ENCODE measurements at regions not wholly inside any gene's neighbourhood (a gene's known extent, or its start where the extent isn't known, plus 50 kb on each side); places are given as distances from the start of the nearest gene placed in this dataset.
"Not testable (repeated sequence)": the region's sequence is repeated elsewhere in the genome, so short reads cannot be mapped to it uniquely, and the experiment has no call there.

DNA sequence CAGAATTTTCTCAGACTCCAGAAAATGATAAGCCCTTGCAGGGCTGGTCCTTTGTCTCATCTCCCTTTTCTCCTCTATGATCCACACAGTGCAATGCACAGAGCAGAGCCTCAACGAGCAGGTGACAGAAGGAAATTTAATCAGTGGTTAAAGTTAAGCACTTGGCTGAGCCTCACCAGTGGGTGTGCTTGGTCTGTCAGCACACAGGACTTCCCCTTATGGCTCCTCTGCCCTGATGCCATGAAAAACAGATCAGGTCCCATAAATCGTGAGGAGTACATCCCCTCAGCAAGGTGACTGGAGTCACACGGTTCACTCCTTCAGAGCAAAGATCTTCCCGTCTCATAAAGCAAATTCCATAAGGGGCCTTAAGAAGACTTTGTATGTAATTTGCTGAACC, 818.2 kb downstream of the UQCRFS1 start:
- DNase-seq = no peak

DNA sequence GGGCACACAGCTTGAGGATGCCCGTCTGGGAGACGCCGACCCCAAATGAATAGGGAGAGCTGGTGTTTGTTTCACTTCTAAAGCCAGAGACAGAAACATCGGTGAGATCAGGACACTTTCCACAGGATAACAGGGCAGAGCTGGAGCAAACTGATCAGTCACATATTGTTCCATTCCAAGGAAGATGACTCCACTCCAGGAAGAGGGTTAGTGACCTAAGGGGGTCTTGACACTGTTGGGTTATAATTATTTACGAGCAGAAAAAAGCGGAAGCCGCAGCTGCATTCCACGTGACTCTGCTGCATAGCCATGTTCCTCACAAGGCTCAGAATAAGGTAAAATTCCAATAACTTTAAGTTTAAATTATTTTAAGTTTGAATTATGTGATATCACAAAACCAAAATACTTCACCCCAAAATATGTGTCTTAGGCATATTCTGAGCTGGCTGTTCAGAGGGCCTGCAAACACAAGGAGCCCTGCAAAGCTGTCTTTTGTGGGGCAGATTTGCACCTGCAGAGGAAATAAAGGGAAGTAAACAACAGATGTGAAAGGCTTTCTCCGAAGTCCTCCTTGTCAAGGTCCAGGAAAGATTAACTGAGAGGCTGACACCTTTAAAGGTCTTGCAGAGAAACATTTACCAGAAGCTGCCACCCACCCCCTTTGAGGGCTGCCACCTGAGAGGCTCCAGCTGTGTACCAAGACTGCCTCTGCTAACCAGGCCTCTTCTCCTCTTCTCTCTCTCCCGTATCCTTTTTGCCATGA, 819.2 kb downstream of the UQCRFS1 start:
- DNase-seq = no peak

DNA sequence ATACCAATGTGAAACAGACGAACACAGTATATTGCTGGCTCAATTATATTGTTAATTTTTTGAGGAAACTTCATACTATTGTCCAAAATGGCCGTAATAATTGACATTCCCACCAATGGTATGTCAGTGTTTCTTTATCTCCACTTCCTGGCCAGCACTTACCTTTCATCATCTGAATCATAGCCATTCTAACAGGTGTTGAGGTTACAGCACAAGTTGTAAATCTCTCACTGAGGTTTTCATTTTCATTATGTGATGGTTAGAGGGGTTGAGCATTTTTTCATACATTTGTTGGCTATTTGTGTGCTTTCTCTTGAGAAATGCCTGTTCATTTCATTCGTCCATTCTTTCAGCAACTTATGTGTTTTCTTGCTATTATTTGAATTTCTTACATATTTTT, 824.0 kb downstream of the UQCRFS1 start:
- DNase-seq = no peak

DNA sequence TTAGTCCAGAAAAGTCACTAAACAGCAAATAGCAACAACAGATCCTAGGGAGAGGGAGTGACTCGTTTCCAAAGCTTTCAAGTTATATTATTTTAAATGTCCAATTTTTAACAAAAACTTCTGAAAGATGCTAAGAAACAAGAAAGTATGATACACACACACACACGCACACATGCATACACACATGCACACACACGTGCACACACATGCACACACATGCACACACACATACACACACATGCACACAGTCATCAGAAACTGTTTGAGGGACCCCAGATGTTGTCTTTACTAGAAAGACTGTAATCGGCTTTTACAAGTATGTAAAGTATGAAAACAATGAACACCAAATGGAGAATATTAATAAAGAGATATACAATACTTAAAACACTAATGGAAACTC, 825.4 kb downstream of the UQCRFS1 start:
- no peak for DNase-seq

DNA sequence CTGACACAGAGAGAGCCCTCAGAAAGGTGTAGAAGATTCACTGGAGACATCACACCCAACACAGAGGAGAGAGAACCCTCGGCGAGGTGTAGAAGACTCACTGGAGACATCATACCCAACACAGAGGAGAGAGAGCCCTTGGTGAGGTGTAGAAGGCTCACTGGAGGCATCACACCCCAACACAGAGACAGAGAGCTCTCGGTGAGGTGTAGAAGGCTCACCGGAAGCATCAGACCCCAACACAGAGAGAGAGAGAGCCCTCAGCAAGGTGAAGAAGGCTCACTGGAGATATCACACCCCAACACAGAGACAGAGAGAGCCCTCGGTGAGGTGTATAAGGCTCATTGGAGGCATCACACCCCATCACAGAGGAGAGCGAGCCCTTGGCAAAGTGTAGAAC, 826.5 kb downstream of the UQCRFS1 start:
- DNase-seq = no peak

DNA sequence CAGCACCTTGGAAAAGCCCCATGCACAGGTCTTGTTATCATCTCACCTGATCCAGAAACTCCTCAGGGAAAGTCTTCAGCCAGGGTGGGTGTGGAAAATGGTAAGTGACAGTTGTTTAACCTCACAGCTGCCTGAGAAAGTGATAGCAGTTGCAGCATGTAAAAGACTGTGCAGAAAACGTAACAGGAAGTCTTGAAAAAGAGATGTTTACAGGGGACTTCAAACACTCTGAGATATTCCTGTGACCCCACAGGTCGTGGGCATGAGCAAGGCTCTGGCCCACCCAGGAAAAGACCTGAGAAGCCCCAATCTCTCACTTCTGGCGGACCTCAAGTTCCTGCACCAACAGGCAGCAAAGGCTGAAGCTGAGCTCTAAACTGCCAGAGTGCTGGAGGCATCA, 826.9 kb downstream of the UQCRFS1 start:
- no peak for DNase-seq

DNA sequence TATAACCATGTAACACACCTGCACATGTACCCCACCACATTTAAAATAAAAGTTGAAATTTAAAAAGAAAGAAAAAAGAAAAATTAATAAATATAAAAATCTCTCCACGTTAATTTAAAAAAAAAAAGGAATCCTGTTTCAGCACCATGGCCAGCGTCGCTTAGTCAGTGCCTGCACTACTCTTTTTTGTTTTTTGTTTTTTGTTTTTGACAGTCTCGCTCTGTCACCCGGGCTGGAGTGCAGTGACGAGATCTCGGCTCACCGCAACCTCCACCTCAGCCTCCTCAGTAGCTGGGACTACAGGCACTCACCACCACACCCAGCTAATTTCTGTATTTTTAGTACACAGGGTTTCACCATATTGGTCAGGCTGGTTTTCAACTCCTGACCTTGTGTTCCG, 835.9 kb downstream of the UQCRFS1 start:
- no peak for DNase-seq

DNA sequence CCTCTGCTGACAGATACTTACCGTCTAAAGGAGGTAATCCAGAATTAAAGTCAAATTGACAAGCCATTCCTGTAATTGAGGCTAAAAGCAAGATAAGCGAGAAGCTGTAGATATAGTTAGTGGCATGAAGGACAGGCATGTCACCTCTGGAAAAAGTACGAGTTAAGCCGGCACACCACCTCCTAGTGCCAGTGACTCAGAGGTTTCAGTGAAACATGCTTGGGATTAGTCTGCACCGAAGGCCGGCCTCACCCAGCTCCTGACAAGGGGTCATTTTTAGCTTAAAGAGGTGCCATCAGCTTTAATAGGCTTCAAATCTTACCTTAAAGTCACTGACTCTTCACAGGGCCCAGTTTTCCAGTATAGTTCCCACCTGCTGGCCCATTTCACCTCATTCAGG, 838.0 kb downstream of the UQCRFS1 start:
- DNase-seq = no peak

DNA sequence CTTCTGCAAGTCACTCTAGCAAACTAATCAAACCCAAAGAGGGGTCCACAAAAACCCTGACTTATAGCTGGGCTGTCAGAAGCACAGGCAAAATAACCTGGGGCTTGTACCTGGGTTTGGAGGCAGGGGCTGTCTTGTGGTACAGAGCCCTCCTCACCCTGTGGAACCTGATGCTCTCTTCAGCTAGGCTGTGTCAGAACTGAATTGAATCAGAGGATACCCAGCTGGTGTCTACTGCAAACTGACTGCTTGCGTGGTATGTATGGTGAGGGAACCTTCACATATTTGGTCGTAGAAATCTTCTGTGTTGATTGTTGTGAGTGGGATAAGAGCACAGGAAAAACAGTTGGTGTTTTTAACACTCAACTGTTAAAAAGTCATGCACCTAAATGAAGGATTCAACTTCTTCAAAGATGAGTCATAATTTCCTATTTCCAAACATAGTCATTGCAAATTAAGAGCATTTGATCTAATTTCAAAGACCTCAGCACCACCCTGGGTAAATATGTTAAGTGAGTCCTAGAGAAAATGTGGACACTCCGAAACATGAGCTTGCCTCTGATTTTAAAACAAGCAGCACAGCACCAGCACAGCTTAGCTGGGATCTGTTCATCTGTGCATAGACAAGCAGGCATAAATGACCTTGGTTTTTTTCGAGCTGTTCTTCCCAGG, 840.2 kb downstream of the UQCRFS1 start:
- DNase-seq = no peak

DNA sequence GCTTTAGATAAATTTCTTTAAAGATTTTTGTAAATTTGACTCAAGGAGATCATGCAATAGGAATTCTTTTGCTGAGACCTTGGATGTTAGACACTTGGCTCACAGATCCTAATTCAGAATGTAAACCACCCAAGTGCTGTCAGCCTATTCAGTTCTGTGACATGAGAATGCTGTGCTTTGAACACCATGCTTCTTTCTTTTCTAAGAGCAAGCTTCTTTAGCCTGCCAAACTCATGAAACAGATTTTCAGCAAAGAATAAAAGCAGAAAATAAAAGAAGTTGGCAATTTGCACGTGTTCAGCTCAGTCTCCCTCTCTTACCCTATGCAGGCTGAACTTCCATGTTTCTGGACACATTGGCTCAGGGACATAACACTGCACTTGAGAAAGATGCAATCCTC, 845.8 kb downstream of the UQCRFS1 start:
- DNase-seq = no peak

DNA sequence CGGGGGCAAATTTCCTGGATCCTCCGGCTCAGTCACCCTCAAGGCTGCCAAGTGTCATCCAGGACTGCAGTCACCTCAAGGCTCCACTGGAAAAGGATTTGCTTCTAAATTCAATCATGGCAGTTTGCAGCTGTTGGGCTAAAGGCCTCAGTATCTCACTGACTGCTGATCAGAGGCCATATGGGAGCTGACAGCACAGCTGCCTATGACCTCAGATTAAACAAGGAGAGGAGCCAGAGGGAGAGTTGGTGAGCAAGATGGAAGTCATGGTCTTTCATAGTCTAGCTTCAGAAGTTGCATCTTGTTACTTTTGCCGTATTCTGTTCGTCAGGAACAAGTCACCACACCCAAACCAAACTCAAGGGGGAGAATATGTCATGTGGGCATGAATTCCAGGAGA, 849.7 kb downstream of the UQCRFS1 start:
- no peak for DNase-seq

DNA sequence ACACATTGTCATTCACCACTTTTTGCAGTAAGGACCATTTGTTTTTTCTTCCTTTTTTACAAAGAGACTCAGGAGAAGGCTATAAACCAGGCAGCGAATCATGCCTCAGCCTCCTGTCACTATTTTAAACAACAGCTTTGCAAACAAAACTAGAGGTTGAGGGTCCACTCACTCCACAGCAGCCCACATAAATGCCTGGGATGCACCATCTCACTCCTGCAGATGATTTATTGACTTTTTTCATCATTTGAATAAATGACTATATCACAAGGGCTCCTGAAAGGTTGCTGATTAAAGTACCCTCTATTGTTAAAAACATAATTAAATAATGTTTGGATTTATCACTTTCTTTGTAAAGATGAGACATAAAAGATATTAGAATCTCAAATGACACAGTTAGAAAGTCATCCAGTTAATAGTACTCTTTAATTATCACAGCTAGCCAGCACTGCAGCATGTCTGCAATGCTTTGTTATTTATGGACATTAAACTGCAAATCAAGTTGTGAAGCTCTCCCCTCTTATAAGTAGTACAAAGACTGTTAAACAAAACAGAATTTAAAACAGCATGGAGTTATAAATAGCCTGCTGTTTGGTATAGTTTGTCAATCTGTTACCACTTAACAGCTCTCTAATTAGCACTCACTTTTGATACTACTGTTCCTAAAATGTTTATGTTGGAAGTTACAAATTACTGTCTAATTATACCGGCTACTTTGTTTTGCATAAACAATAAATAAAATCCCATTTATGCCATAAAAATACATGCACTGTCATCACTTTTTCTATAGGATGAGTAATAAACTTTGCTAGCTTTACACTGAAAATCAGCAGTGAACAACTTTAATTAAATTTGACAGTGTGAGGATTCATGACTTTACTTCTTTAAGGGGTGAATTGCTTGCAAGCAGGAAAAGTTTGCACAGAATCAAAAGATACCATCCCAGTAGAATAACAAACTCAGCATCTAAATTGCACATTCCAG, 853.2 kb downstream of the UQCRFS1 start:
- DNase-seq = no peak

DNA sequence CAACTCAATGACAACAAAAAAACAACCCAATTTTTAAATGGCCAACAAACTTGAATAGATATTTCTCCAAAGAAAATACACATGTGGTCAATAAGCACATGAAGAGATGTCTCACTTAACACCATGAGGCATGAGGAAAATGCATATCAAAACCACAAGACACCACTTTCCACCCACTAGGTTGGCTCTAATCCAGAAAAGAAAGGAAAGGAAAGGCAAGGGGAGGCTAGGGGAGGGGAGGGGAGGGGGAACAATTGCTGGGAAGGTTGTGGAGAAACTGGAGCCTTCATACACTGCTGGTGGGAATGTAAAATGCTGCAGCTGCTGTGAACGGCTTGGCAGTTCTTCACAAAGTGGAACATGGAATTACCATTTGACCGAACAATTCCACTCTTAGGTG, 854.3 kb downstream of the UQCRFS1 start:
- no peak for DNase-seq

DNA sequence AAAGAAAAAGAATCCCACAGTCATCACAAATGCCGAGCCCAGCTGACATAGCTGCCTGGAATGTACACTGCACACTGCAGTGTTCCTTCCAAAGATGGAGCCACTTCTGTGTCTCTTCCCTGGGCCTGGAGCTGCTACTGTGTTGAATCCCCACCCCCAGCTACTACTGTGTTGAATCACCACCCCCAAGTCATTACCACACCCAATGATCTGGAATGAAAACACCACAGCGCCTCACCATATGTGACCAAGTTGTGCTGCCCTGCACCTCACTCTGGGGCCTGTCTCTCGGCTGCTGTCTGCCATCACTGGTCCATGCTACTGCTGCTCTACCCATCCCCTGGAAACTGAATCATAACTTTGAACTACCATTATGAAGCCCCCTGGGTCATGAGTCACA, 861.2 kb downstream of the UQCRFS1 start:
- no peak for DNase-seq

DNA sequence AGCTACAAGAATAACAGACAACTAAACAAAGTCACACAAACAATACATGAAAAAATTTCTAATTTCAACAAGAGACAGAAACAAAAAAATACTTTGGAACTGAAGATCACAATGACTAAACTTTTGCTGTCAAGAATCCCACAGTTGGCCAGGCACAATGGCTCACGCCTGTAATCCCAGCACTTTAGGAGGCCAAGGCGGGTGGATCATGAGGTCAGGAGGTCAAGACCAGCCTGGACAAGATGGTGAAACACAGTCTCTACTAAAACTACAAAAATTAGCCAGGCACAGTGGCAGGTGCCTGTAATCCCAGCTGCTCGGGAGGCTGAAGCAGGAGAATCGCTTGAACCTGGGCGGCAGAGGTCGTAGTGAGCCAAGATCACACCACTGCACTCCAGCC, 861.6 kb downstream of the UQCRFS1 start:
- DNase-seq = not testable (repeated sequence)

DNA sequence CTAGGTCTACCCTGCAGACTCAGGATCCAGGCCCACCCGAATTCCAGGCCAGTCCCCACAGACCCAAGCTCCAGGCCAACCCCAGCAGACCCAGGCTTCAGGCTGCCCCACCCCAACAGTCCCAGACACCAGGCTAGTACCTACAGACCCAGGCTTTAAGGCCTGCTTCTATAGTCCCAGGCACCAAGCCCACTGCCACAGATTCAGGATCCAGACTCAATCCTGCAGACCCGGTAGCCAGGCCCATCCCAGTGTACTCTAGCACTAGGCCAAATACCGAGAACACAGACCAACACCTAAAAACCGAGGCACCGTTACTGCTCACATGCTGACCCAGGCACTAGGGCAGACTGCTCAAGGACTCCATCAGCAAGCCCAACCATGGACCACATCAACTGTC, 862.3 kb downstream of the UQCRFS1 start:
- no peak for DNase-seq

DNA sequence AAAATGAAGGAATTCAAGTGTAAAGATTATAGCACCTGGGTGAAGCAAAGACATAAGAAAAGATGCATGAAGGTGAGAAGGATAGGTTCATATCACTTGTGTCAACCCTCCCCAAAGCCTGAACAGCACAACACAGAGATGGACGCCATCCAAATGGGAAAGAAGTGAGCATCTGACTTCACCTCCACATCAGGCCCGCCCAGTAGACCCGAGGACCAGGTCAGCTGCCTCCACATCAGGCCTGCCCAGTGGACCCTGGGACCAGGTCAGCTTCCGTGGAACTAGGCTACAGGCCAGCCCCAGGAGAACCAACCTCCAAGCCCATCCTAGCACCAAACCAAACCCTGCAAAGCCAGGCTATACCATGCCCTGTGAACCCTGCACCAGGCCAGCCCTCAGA, 862.9 kb downstream of the UQCRFS1 start:
- DNase-seq = no peak

DNA sequence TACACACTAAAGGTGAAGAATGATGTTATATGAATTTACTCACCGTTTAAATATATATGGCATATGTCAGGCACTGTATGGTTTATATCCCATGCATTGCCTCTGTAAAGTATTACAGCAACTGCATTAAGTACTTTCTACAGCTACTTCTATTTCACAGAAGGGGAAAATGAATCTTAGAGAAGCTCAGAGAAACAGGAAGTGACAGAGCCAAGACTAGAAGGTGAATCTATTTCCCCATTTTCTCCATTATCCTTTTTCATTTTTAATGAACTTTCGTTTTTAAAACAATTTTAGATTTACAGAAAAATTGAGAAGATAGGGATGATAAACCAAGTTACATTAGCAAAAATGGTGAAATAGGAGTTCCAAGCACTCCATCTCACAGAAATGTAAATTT, 863.3 kb downstream of the UQCRFS1 start:
- no peak for DNase-seq

DNA sequence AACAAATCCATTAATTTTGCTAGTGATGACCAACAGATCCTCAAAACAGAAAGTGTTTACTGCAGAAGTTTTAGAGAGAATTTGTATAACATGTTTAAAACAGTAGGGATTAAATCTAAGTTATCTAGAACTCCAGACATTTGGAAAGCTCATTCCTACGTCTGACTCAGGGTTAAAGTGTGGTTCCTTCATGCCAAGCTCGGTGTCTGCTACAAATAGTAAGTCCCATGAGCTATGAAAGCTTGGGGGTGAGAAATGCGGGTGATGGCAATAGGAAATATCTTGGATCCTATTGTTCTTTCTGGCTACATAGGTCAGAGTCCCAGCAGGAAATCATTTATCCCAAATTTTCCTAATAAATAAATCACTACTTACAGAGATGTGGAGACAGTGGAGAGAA, 867.1 kb downstream of the UQCRFS1 start:
- DNase-seq = no peak

DNA sequence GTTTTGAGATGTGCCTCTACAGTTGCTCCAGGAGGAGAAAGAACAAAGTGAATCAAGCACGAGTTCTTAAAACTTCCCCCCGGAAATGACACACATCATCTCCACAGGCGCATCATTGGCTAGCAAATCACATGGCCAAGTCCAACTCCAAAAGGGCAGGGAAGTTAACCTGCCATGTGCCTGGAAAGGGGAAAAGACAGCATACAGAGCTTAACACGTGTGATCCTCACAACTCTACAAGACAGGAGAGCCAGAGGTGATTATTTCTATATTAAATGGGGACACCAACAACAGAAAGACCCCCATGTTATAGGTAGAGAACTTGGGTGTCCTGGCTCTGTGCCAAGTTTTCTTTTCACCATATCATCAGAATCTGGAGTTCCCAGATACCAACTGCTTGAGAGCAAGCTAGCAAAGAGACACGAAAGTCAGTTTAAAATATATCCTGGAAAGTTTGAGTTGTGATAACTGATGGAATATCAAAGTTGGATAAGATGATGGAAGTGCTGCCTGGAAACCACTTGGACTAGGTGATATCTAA, 871.1 kb downstream of the UQCRFS1 start:
- no peak for DNase-seq

DNA sequence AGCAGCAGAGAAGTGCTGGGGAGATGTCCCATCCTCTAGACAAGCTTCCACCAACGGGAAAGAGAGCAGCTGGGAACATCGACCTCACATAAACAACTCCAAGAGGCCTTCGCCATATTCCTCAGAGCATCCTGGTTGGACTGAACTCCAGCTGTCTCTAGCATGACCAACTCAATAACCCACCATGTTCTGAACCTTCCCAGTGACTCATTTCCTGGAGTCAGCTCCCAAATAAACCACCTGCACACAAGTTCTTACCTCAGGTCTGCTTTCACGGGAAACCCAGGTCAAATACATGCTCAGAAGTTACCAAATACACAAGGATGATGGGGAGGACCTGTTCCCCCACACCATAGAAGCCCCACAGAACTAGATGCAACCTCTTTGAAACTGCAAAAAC, 878.5 kb downstream of the UQCRFS1 start:
- DNase-seq = no peak

DNA sequence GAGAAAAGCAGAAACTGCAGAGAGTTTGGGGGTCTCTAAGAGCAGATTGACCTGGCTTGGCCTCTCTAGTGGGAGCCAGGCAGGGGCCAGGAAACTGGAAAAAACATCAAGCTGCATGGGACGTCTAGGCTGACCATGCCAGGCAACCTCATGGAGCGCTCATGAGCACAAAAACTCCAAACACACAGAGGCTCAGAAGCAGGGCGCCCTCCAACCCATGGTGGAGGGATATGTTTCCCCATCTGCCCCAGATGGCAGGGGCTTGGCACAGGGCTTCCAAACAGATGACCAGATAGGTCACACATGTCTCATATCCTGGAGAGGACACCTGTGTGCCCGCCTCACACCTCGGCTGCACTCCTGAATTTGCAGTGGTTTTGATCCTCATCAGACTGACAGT, 879.0 kb downstream of the UQCRFS1 start:
- no peak for DNase-seq

DNA sequence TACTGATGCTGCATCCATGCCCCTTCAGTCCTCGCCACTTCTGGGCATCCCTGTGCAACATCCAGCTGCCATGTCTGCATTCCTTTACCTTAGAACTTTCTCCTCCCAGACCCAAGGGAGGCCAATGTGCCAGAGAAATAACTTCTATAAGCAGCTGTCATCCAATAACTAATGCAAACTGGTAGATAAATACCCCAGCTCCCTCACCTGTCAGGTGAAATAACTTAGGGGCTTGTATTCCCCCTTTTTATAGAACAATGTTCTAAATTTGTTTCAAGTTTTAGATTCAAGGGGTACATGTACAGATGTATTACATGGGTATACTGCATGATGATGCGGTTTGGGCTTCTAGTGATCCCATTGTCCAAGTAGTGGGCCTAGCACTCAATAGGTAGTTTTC, 880.1 kb downstream of the UQCRFS1 start:
- no peak for DNase-seq

Measured in activated CD8-positive, alpha-beta memory T cell treated with anti-CD3 and anti-CD28 coated beads, Interleukin-2, amount 50 U/mL, for 48 hours (primary cell).